GM19455 (cell line): ENCODE measurements at regions not wholly inside any gene's neighbourhood (a gene's known extent, or its start where the extent isn't known, plus 50 kb on each side); places are given as distances from the start of the nearest gene placed in this dataset.

Source experiments
- ATAC-seq: cut with Tn5 transposase; IDR thresholded peaks from one replicate; pipeline ENCODE4 v1.9.1; 2021; ENCODE audit not compliant: unreplicated experiment

GRCh38 chr11:97973352-97973857 lies 1047.3 kb upstream of the CNTN5 start:
- no peak for ATAC-seq

GRCh38 chr11:97974798-97975498 lies 1045.8 kb upstream of the CNTN5 start:
- ATAC-seq: no peak

- ATAC-seq: no peak
Observed at GRCh38 chr11:97977726-97978125, 1043.0 kb upstream of the CNTN5 start.

GRCh38 chr11:97979741-97980140 lies 1041.0 kb upstream of the CNTN5 start:
- no peak for ATAC-seq

GRCh38 chr11:97982512-97982911 lies 1038.2 kb upstream of the CNTN5 start:
- no peak for ATAC-seq

- no peak for ATAC-seq
Observed at GRCh38 chr11:97989121-97989520, 1031.6 kb upstream of the CNTN5 start.

GRCh38 chr11:97990162-97990920 lies 1030.4 kb upstream of the CNTN5 start:
- ATAC-seq: no peak

GRCh38 chr11:97993562-97993961 lies 1027.2 kb upstream of the CNTN5 start:
- ATAC-seq: no peak

- ATAC-seq: no peak
Observed at GRCh38 chr11:97995874-97996273, 1024.9 kb upstream of the CNTN5 start.

- ATAC-seq: no peak
Observed at GRCh38 chr11:97996762-97997161, 1024.0 kb upstream of the CNTN5 start.

- no peak for ATAC-seq
Observed at GRCh38 chr11:98003606-98004371, 1017.0 kb upstream of the CNTN5 start.

- ATAC-seq: no peak
Observed at GRCh38 chr11:98007072-98007471, 1013.7 kb upstream of the CNTN5 start.

- ATAC-seq: no peak
Observed at GRCh38 chr11:98027652-98028051, 993.1 kb upstream of the CNTN5 start.

- no peak for ATAC-seq
Observed at GRCh38 chr11:98029832-98030231, 990.9 kb upstream of the CNTN5 start.

- no peak for ATAC-seq
Observed at GRCh38 chr11:98036810-98037209, 983.9 kb upstream of the CNTN5 start.

- no peak for ATAC-seq
Observed at GRCh38 chr11:98040061-98040808, 980.5 kb upstream of the CNTN5 start.

GRCh38 chr11:98047647-98048046 lies 973.1 kb upstream of the CNTN5 start:
- no peak for ATAC-seq

- no peak for ATAC-seq
Observed at GRCh38 chr11:98053851-98054250, 966.9 kb upstream of the CNTN5 start.

- ATAC-seq: no peak
Observed at GRCh38 chr11:98056945-98057344, 963.8 kb upstream of the CNTN5 start.

GRCh38 chr11:98059488-98059887 lies 961.3 kb upstream of the CNTN5 start:
- ATAC-seq: no peak

GRCh38 chr11:98060759-98061158 lies 960.0 kb upstream of the CNTN5 start:
- ATAC-seq: no peak
